Cardiac septum (tissue), 1 donor: ENCODE measurements at regions not wholly inside any gene's neighbourhood (a gene's known extent, or its start where the extent isn't known, plus 50 kb on each side); places are given as distances from the start of the nearest gene placed in this dataset.

Experiments used
- DNase-seq: peaks from one replicate; pipeline ENCODE4 v3.0.0-alpha.2; 2020; ENCODE audit warnings: low spot score
- intact Hi-C: fragments of 100-400 bp; cut with DNase I; formaldehyde crosslinking; loops from one replicate; pipeline ENCODE4 v1.14.0; 2022
- donor health status: DM: no; HTN: no; CAD: no.

DNA sequence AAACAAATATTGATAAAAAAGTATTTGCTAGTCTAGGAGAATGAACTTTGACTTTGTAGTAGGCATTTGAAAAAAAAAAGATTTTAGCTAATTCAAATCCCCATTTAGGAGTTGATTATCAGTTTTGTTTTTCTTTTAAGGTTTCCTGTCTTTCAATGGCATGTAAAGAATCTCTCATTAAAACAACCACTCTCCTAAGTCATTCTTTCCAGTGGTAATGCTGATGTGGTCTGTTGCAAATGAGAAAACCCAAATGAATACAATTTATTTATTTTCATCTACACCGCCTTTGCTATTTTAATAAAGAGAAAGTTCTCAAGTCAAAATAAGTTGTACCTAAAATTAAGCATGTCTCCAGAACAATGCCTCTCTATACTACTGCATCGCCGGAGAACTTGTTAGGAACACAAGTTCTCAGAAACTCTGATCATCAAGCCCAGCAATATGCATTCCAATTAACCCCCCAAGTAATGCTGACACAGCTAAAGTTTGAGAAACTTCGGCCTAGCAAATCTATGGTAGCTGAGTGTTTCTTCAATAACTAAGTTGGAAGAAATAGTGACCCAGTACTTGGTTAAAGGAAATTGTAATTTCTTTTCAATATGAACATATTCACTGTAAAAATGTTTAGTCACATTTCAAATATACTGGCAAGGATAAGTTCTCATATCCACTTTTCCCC is 255.1 kb downstream of the PTPRC start:
- intact Hi-C loops, result no loop called here
- DNase-seq, result no peak

- DNase-seq, result no peak
- intact Hi-C loops, result loop anchor here (5.0 kb wide), 1 partner anchor 34 kb away; no protein-coding TSS in a partner anchor
Measured at GRCh38 chr1:198901266-198901665, 262.4 kb downstream of the PTPRC start.

DNA sequence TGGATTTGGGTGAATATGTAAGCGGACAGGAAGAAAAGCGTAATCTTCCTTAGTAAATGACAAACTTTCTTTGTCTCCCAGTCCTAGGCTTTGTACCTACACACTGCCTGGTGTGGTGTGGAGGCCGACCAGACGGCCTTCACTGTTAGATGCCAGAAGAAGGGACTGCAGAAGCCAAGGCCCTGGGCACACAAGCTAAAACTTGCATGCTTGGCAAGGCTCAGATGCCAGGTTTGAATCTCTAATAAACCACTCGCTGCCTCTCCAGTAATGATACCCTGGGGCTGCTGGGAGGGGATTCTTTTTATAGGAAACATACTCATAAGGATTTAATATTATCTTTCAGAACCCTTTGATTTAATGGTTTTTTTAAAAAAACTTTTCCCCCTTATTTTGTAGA is 263.8 kb downstream of the PTPRC start:
- DNase-seq, result no peak
- intact Hi-C loops, result loop anchor here (5.0 kb wide), 1 partner anchor 35 kb away; no protein-coding TSS in a partner anchor

DNA sequence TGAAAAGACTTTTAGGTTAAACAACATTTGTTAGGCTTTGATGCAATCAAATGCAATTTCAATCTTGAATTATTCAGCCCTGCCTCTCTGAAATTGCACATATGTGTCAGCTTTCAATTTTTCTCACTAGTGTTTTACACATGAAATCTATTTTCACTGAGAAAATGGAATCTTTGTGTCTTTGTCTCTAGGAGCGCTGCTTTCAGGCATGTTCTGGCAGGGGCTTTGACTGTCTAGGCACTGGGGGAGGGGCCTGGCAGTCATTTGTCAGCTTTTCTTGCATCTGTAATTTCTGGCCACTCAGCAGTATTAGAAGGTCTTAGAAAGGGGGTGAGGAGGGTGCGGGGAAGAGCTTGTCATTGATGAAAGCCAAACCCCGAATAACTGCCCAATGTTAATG is 264.4 kb downstream of the PTPRC start:
- intact Hi-C loops, result loop anchor here (5.0 kb wide), 1 partner anchor 36 kb away; no protein-coding TSS in a partner anchor
- no peak for DNase-seq

DNA sequence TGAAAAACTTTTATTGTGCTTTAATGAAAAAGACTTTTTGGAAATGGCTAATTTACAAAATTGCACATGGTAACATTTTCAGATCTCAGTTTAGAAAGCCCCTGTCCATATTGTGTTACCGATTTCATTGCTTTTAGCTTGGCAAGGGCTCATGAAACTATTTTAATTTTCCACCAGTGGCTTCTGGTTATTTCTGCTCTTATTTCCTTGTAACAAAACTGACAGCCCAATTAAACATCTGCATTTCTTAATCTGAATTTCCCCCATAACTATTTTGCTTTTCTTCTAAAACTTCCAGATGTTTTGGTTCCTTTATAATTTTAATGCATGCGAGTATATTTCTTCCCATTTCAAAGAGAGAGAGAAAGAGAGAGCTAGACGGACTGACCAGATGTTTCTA is 264.8 kb downstream of the PTPRC start:
- intact Hi-C loops, result loop anchor here (5.0 kb wide), 1 partner anchor 36 kb away; no protein-coding TSS in a partner anchor
- no peak for DNase-seq

- intact Hi-C loops, result loop anchor here (5.0 kb wide), 1 partner anchor 37 kb away; no protein-coding TSS in a partner anchor
- no peak for DNase-seq
Measured at GRCh38 chr1:198904321-198904720, 265.5 kb downstream of the PTPRC start.

DNA sequence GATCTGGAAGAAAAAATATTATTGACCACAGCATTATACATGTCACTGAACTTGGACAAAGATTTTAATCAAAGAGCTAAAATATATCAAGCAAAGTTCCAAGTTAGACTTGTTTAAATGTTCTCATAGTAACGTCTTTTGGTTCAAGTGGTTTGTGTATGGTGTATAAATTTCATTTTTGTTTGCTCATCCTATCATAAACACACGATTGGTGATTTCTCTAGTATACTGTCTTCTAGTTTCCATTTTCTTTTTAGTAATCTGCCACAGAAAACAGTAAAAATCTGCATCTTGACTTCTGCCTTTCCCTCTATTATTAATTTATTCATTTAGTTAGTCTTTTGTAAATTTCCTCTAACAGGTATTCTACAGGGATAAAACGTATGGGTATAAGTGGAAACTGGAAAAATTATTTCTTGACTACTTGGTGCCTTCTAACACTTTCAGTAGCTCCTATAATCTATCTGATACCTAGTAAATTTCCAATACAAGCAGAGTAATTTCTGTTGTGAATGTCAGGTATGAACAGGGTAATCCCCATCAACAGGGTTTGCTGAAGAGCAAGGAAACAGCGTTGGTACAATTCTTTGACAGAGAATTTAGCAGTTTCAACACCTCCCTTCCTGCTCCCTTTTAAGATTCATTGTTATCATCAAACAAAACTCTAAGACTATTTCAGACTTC is 268.0 kb downstream of the PTPRC start:
- intact Hi-C loops, result no loop called here
- no peak for DNase-seq

GRCh38 chr1:198907423-198907746 is 268.5 kb downstream of the PTPRC start:
- DNase-seq, result no peak
- intact Hi-C loops, result no loop called here

- no peak for DNase-seq
- intact Hi-C loops, result no loop called here
Measured at GRCh38 chr1:198908995-198909394, 270.2 kb downstream of the PTPRC start.

- intact Hi-C loops, result loop anchor here (10.0 kb wide), 1 partner anchor 135 kb away; no protein-coding TSS in a partner anchor
- no peak for DNase-seq
Measured at GRCh38 chr1:198909973-198910372, 271.1 kb downstream of the PTPRC start.

- no peak for DNase-seq
- intact Hi-C loops, result loop anchor here (10.0 kb wide), 1 partner anchor 136 kb away; no protein-coding TSS in a partner anchor
Measured at GRCh38 chr1:198910816-198911215, 272.0 kb downstream of the PTPRC start.

GRCh38 chr1:198912046-198912445 is 273.2 kb downstream of the PTPRC start:
- intact Hi-C loops, result loop anchor here (10.0 kb wide), 1 partner anchor 137 kb away; no protein-coding TSS in a partner anchor
- no peak for DNase-seq

DNA sequence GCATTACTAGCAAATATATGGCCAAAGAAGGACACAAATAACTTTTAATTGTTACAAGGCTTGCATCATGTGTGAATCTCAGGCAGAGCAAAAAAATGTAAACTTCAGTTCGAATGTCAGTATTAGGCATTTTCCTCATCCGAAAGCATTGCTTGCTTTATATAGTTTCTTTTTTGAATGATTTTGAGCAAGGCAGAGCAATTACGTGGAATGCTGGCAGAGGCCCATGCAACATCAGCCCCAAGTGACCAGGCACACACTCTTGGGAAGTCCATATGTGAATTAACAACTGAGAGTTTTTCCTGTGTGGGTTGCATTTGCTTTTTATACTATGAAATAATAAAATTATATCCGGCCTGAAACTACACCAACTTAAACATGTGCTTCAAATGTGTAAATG is 274.8 kb downstream of the PTPRC start:
- intact Hi-C loops, result loop anchor here (10.0 kb wide), 1 partner anchor 139 kb away; no protein-coding TSS in a partner anchor
- DNase-seq, result no peak

DNA sequence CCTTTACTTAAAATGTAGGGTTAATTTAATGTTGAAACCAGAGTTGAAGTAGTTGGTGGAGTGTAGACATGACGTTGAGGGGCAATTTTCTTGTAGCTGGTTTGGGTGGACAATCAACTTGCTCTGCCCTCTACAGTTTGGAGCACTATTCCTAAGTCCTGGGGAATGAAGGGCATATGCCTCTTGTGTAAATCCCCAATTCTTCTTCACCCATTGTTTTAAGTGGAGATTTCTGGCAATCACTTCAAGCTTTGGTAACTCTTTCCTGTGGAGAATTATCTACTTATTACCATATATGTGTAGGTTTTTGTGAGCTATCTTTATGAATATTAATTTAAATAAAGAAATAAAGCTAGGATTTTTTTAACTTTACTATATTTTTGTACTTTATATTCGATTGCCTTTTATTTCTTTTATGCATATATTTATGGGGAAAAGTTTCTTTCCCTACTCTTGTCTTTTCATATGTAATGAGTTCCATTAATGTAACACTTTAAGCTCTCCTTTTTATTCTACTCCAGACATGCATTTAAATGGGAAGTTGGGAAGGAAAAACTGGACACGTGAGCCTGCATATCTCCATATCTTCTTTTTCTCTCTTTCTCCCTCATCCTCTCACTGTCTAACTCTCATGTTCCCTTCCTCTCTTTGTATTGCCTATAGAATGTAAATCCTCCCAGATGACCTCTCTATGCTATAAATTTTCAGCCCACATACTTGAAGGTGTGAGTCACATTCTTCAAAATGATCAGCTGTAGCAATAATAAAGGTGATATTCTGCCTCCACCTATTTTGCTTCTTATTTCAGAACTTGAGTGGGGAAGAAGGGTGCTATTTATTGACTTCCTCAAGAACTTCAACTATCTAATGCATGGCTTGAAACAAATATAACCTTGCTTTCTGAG is 276.7 kb downstream of the PTPRC start:
- DNase-seq, result no peak
- intact Hi-C loops, result loop anchor here (10.0 kb wide), 1 partner anchor 141 kb away; no protein-coding TSS in a partner anchor

DNA sequence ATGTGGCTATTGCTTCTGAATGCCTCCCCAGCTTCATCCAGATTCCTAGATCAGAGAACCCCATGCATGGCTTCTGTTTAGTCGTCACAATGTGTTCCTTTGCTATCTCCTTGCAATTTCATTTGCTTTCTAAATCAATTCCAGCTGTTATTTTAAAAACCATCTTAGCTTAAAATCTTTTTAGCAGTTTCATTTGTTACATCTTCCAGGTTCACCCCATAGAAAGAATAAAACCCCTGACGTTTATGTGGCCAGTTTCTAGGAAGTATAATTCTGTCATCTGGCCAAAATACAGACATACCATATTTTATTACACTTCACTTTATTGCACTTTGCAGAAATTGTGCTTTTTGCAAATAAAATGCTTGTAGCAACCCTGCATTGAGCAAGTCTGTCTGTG is 278.4 kb downstream of the PTPRC start:
- intact Hi-C loops, result loop anchor here (10.0 kb wide), 1 partner anchor 142 kb away; no protein-coding TSS in a partner anchor
- no peak for DNase-seq

DNA sequence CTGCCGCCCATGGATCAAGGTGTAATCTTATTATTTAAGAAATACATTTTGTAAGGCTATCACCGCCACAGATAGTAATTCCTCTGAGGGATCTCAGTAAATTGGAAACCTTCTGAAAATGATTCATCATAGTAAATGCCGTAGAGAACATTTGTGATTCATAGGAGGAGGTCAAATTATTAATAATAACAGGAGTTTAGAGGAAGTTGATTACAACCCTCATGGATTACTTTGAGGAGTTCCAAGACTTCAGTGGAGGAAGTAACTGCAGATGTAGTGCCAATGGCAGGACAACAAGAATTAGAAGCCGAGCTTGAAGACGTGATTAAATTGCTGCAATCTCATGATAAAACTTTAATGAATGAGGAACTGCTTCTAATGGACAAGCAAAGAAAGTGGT is 280.1 kb downstream of the PTPRC start:
- no peak for DNase-seq
- intact Hi-C loops, result loop anchor here (10.0 kb wide), 1 partner anchor 144 kb away; no protein-coding TSS in a partner anchor

GRCh38 chr1:198919667-198920398 is 281.0 kb downstream of the PTPRC start:
- intact Hi-C loops, result loop anchor here (10.0 kb wide), 1 partner anchor 145 kb away; no protein-coding TSS in a partner anchor
- no peak for DNase-seq

DNA sequence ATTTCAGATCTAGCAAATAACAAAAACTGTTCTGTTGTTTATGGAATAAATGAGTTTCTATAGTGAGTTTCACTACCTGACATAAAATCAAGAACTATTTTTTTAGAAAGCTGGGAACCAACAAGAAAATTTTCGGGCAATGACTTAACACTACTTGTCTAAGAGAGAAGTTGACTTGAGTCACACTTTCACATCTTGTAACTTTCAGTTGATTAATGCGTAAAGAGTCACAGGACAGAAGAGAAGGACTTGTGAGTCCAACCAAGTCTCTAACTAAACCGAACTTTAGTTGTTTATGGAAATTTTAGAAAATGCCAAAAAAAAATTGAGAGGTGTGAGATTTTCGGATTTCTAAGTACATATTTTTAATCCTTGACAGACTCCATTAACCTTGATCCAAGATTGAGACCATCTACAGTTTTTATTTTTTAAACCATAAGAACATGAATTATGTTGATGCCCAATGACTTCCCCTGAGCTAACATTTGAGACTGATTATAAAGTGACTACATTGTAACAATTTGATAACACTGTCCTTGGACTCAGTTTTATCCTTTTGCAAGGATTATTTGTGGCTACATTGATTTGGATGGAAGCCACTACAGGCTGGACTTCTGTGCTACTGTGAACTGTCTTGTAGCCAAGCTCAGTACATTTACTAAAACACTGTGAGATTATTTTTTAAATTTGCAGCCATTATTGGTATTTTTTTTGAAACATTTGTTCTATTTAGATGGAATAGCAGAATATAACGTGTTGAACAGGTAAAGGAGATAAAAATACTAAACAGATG is 284.0 kb downstream of the PTPRC start:
- intact Hi-C loops, result no loop called here
- no peak for DNase-seq
